Keratinocyte (primary cell): ENCODE measurements at regions not wholly inside any gene's neighbourhood (a gene's known extent, or its start where the extent isn't known, plus 50 kb on each side); places are given as distances from the start of the nearest gene placed in this dataset.

Experiments used
- DNase-seq: peaks from one replicate; pipeline ENCODE4 v3.0.0-alpha.2; 2011; ENCODE audit warnings: low read depth, missing footprints, low spot score
- FAIRE-seq: peaks from 2 replicates; lab custom pipeline; 2011; peaks lifted over from hg19 to GRCh38; lab: Jason Lieb, UNC
- H2AFZ ChIP-seq: 2 replicates; pipeline ENCODE4 v1.6.0; 2012; ENCODE audit warnings: low read length, control low read depth, inconsistent platforms; ENCODE audit not compliant: control insufficient read depth
- H3K27ac ChIP-seq: 2 replicates; pipeline ENCODE4 v1.5.1; 2011; ENCODE audit warnings: low read length; ENCODE audit not compliant: control insufficient read depth, insufficient read depth
- H3K27me3 ChIP-seq: 3 replicates; pipeline ENCODE4 v1.6.0; 2011; ENCODE audit warnings: low read length; ENCODE audit not compliant: control insufficient read depth, insufficient read depth; ENCODE audit errors: extremely low read depth
- H3K36me3 ChIP-seq, 2 experiments: 2 replicates in 1 of 2; 3 replicates in 1 of 2; pipeline ENCODE4 v1.5.1; 2011; ENCODE audit warnings: low read length in 2 of 2, mild to moderate bottlenecking in 1 of 2; ENCODE audit not compliant: control insufficient read depth in 2 of 2, insufficient read depth in 2 of 2; ENCODE audit errors: extremely low read depth in 1 of 2
- H3K4me1 ChIP-seq: 3 replicates; pipeline ENCODE4 v1.5.1; 2011; ENCODE audit warnings: low read length; ENCODE audit not compliant: control insufficient read depth, insufficient read depth; ENCODE audit errors: extremely low read depth
- H3K4me2 ChIP-seq: 3 replicates; pipeline ENCODE4 v1.6.0; 2011; ENCODE audit warnings: low read depth, low read length; ENCODE audit not compliant: control insufficient read depth, insufficient read depth; ENCODE audit errors: extremely low read depth
- H3K4me3 ChIP-seq, 3 experiments: fragments of 200-600 bp in 1 of 3; sonication (generic) in 1 of 3; 2 replicates in 2 of 3; 3 replicates in 1 of 3; pipeline ENCODE4 v1.5.1; 2011 to 2016; ENCODE audit warnings: low read length in 3 of 3, mild to moderate bottlenecking in 3 of 3, control low read depth in 2 of 3, inconsistent platforms in 1 of 3, low read depth in 1 of 3, mixed read lengths in 1 of 3, mixed run types in 1 of 3, moderate library complexity in 1 of 3; ENCODE audit not compliant: control insufficient read depth in 2 of 3, insufficient read depth in 2 of 3; ENCODE audit errors: extremely low read depth in 1 of 3
- H3K79me2 ChIP-seq: 2 replicates; pipeline ENCODE4 v1.6.0; 2012; ENCODE audit warnings: low read length; ENCODE audit not compliant: control insufficient read depth, insufficient read depth
- H3K9ac ChIP-seq: 3 replicates; pipeline ENCODE4 v1.6.0; 2011; ENCODE audit warnings: low read length; ENCODE audit not compliant: control insufficient read depth, insufficient read depth; ENCODE audit errors: extremely low read depth
- H3K9me1 ChIP-seq: 3 replicates; pipeline ENCODE4 v1.6.0; 2011; ENCODE audit warnings: low read length; ENCODE audit not compliant: control insufficient read depth, insufficient read depth; ENCODE audit errors: extremely low read depth
- H3K9me3 ChIP-seq: 2 replicates; pipeline ENCODE4 v1.5.1; 2012; ENCODE audit warnings: low read depth, low read length; ENCODE audit not compliant: control insufficient read depth
- H4K20me1 ChIP-seq: 3 replicates; pipeline ENCODE4 v1.6.0; 2011; ENCODE audit warnings: low read length; ENCODE audit not compliant: control insufficient read depth, insufficient read depth; ENCODE audit errors: extremely low read depth
- EZH2 ChIP-seq: IDR thresholded peaks from one replicate; pipeline ENCODE4 v1.6.1; 2012; ENCODE audit warnings: inconsistent platforms, mild to moderate bottlenecking, low read length, moderate library complexity
- dilution Hi-C: fragments of 300-500 bp; cut with MboI; formaldehyde crosslinking; loops from one replicate; pipeline ENCODE4 v1.7.0; 2020; ENCODE audit warnings: low sequenced_read_pairs; ENCODE audit not compliant: extremely low pct_ligation_motif_present
- TF ChIP-seq, protein P1 (sequence below), 3 experiments: IDR thresholded peaks in 1 of 3; conservative IDR thresholded peaks in 1 of 3; optimal IDR thresholded peaks in 1 of 3; 2 replicates in 2 of 3; 3 replicates in 1 of 3; pipeline versions ENCODE3 to v1.5.1; 2011; ENCODE audit warnings: low read length in 3 of 3, mild to moderate bottlenecking in 3 of 3, moderate library complexity in 2 of 3, control low read depth in 1 of 3, inconsistent platforms in 1 of 3; ENCODE audit not compliant: insufficient read depth in 2 of 3; ENCODE audit errors: extremely low read depth in 1 of 3

- H3K36me3 ChIP-seq, result no peaks in the 10 kb centered on the region
- no peaks in the 10 kb centered on the region for H3K9me1 ChIP-seq
- H3K9ac ChIP-seq, result no peak overlapping the region
- no peaks in the 10 kb centered on the region for H3K79me2 ChIP-seq
- H3K4me3 ChIP-seq, result no peak overlapping the region
- H3K9me3 ChIP-seq, result peaks cover 1% of the 10 kb centered on the region
- peaks cover 22% of the 10 kb centered on the region for H3K4me1 ChIP-seq
- FAIRE-seq (peak; percentile 66), DNase-seq (no peak)
- dilution Hi-C loops, result no loop called here
- no peak overlapping the region for H2AFZ ChIP-seq
- H3K27ac ChIP-seq, result no peak overlapping the region
- no peaks in the 10 kb centered on the region for H4K20me1 ChIP-seq
- H3K27me3 ChIP-seq, result no peaks in the 10 kb centered on the region
- TF ChIP-seq, protein P1, sequence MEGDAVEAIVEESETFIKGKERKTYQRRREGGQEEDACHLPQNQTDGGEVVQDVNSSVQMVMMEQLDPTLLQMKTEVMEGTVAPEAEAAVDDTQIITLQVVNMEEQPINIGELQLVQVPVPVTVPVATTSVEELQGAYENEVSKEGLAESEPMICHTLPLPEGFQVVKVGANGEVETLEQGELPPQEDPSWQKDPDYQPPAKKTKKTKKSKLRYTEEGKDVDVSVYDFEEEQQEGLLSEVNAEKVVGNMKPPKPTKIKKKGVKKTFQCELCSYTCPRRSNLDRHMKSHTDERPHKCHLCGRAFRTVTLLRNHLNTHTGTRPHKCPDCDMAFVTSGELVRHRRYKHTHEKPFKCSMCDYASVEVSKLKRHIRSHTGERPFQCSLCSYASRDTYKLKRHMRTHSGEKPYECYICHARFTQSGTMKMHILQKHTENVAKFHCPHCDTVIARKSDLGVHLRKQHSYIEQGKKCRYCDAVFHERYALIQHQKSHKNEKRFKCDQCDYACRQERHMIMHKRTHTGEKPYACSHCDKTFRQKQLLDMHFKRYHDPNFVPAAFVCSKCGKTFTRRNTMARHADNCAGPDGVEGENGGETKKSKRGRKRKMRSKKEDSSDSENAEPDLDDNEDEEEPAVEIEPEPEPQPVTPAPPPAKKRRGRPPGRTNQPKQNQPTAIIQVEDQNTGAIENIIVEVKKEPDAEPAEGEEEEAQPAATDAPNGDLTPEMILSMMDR (optimal IDR thresholded peaks at IDR 0.05 in 1 of 3, IDR thresholded peaks at IDR 0.05 in 1 of 3, conservative IDR thresholded peaks at IDR 0.05 in 1 of 3; ENCODE audit: extremely low read depth in 1 of 3, insufficient read depth in 2 of 3, low read length in 3 of 3), result no peak
- no peak for TF ChIP-seq EZH2
- no peak overlapping the region for H3K4me2 ChIP-seq
Observed at GRCh38 chr2:226073496-226074160, 674.1 kb downstream of the NYAP2 start.

- FAIRE-seq (no peak), DNase-seq (no peak)
- H3K9me1 ChIP-seq, result no peaks in the 10 kb centered on the region
- no peak overlapping the region for H3K9ac ChIP-seq
- H3K79me2 ChIP-seq, result no peaks in the 10 kb centered on the region
- TF ChIP-seq, protein P1 (optimal IDR thresholded peaks at IDR 0.05 in 1 of 3, IDR thresholded peaks at IDR 0.05 in 1 of 3, conservative IDR thresholded peaks at IDR 0.05 in 1 of 3; ENCODE audit: extremely low read depth in 1 of 3, insufficient read depth in 2 of 3, low read length in 3 of 3), result no peak
- no peak for TF ChIP-seq EZH2
- no peak overlapping the region for H3K27ac ChIP-seq
- no peak overlapping the region for H3K4me3 ChIP-seq
- H3K4me2 ChIP-seq, result no peak overlapping the region
- no peaks in the 10 kb centered on the region for H3K36me3 ChIP-seq
- no peaks in the 10 kb centered on the region for H3K27me3 ChIP-seq
- peaks cover 4% of the 10 kb centered on the region for H3K9me3 ChIP-seq
- H3K4me1 ChIP-seq, result peaks cover 13% of the 10 kb centered on the region
- no peaks in the 10 kb centered on the region for H4K20me1 ChIP-seq
- H2AFZ ChIP-seq, result no peak overlapping the region
- dilution Hi-C loops, result no loop called here
Observed at GRCh38 chr2:226066873-226067272, 667.4 kb downstream of the NYAP2 start.
